Nephron (organoid): ENCODE measurements at regions not wholly inside any gene's neighbourhood (a gene's known extent, or its start where the extent isn't known, plus 50 kb on each side); places are given as distances from the start of the nearest gene placed in this dataset.

Experiments
- H3K27ac Mint-ChIP-seq, 3 experiments: 2 replicates each; pipeline ENCODE4 v1.8.0; 2020; ENCODE audit warnings: mixed read lengths in 3 of 3, mild to moderate bottlenecking in 2 of 3, moderate library complexity in 1 of 3
- H3K27me3 Mint-ChIP-seq: 2 replicates; pipeline ENCODE4 v1.8.0; 2021; ENCODE audit warnings: low read depth, mild to moderate bottlenecking, moderate library complexity, mixed read lengths
- H3K36me3 Mint-ChIP-seq: 2 replicates; pipeline ENCODE4 v1.8.0; 2020; ENCODE audit warnings: low read depth, mixed read lengths
- H3K4me1 Mint-ChIP-seq: 2 replicates; pipeline ENCODE4 v1.8.0; 2020; ENCODE audit warnings: mixed read lengths
- H3K4me3 Mint-ChIP-seq, 3 experiments: 2 replicates each; pipeline ENCODE4 v1.8.0; 2020; ENCODE audit warnings: mild to moderate bottlenecking in 3 of 3, mixed read lengths in 3 of 3, moderate library complexity in 2 of 3
- H3K9me3 Mint-ChIP-seq: 2 replicates; pipeline ENCODE4 v1.8.0; 2020; ENCODE audit warnings: mixed read lengths
- CTCF ChIP-seq, 3 experiments: fragments of 200-600 bp; sonication (generic); IDR thresholded peaks; one replicate each; pipeline ENCODE4 v1.5.0; 2021; ENCODE audit warnings: antibody characterized with exemption in 3 of 3; ENCODE audit not compliant: unreplicated experiment in 3 of 3

- no peak for TF ChIP-seq CTCF (IDR thresholded peaks at IDR 0.05; ENCODE audit: unreplicated experiment in 3 of 3)
- Mint-ChIP-seq H3K4me3 (no peak overlapping the region), H3K27ac (no peak overlapping the region), H3K9me3 (no peaks in the 10 kb centered on the region), H3K4me1 (no peaks in the 10 kb centered on the region), H3K27me3 (no peaks in the 10 kb centered on the region), H3K36me3 (no peaks in the 10 kb centered on the region)
These were observed 140.2 kb upstream of the BRINP1 start for GRCh38 chr9:119509291-119509905.

- no peak overlapping the region for H3K27ac Mint-ChIP-seq
- no peak for TF ChIP-seq CTCF (IDR thresholded peaks at IDR 0.05; ENCODE audit: unreplicated experiment in 3 of 3)
- peaks cover 5% of the 10 kb centered on the region for H3K27me3 Mint-ChIP-seq
- H3K9me3 Mint-ChIP-seq: no peaks in the 10 kb centered on the region
- H3K4me3 Mint-ChIP-seq: no peak overlapping the region
- H3K36me3 Mint-ChIP-seq: no peaks in the 10 kb centered on the region
- no peaks in the 10 kb centered on the region for H3K4me1 Mint-ChIP-seq
These were observed 132.1 kb upstream of the BRINP1 start for GRCh38 chr9:119501374-119501773.

- Mint-ChIP-seq H3K27ac (no peak overlapping the region), H3K9me3 (no peaks in the 10 kb centered on the region), H3K4me1 (no peaks in the 10 kb centered on the region), H3K4me3 (no peak overlapping the region), H3K36me3 (no peaks in the 10 kb centered on the region), H3K27me3 (peaks cover 10% of the 10 kb centered on the region)
- no peak for TF ChIP-seq CTCF (IDR thresholded peaks at IDR 0.05; ENCODE audit: unreplicated experiment in 3 of 3)
These were observed 131.0 kb upstream of the BRINP1 start for GRCh38 chr9:119500072-119500771.

- no peaks in the 10 kb centered on the region for H3K9me3 Mint-ChIP-seq
- H3K36me3 Mint-ChIP-seq: no peaks in the 10 kb centered on the region
- no peak overlapping the region for H3K4me3 Mint-ChIP-seq
- no peaks in the 10 kb centered on the region for H3K27me3 Mint-ChIP-seq
- TF ChIP-seq CTCF (IDR thresholded peaks at IDR 0.05; ENCODE audit: unreplicated experiment in 3 of 3): no peak
- no peaks in the 10 kb centered on the region for H3K4me1 Mint-ChIP-seq
- no peak overlapping the region for H3K27ac Mint-ChIP-seq
These were observed 118.0 kb upstream of the BRINP1 start for GRCh38 chr9:119487118-119487827.

GRCh38 chr9:119483153-119483552 is 113.9 kb upstream of the BRINP1 start:
- Mint-ChIP-seq H3K4me3 (no peak overlapping the region), H3K9me3 (no peaks in the 10 kb centered on the region), H3K27me3 (no peaks in the 10 kb centered on the region), H3K4me1 (no peaks in the 10 kb centered on the region), H3K36me3 (no peaks in the 10 kb centered on the region), H3K27ac (no peak overlapping the region)
- TF ChIP-seq CTCF (IDR thresholded peaks at IDR 0.05; ENCODE audit: unreplicated experiment in 3 of 3): no peak
